Duodenal mucosa (tissue), 2 donors: ENCODE measurements at regions not wholly inside any gene's neighbourhood (a gene's known extent, or its start where the extent isn't known, plus 50 kb on each side); places are given as distances from the start of the nearest gene placed in this dataset.

ENCODE experiments used
- H3K27ac ChIP-seq: one replicate; pipeline ENCODE4 v1.7.0; 2013; ENCODE audit warnings: low read depth, low read length
- H3K27me3 ChIP-seq, 2 donors: one replicate each; pipeline ENCODE4 v1.7.0; 2013; ENCODE audit warnings: low read length in 2 of 2, control low read depth in 1 of 2; ENCODE audit not compliant: insufficient read depth in 2 of 2, control insufficient read depth in 1 of 2
- H3K36me3 ChIP-seq, 2 donors: one replicate each; pipeline ENCODE4 v1.7.0; 2013; ENCODE audit warnings: low read length in 2 of 2, control low read depth in 1 of 2; ENCODE audit not compliant: insufficient read depth in 2 of 2, control insufficient read depth in 1 of 2
- H3K4me1 ChIP-seq, 2 donors: one replicate each; pipeline ENCODE4 v1.7.0; 2013; ENCODE audit warnings: low read length in 2 of 2, control low read depth in 1 of 2; ENCODE audit not compliant: insufficient read depth in 2 of 2, control insufficient read depth in 1 of 2
- H3K4me3 ChIP-seq, 2 donors: one replicate each; pipeline ENCODE4 v1.7.0; 2013; ENCODE audit warnings: low read length in 2 of 2, low read depth in 1 of 2
- H3K9ac ChIP-seq, 2 donors: one replicate each; pipeline ENCODE4 v1.7.0; 2013; ENCODE audit warnings: low read length in 2 of 2, low read depth in 1 of 2
- H3K9me3 ChIP-seq, 2 donors: one replicate each; pipeline ENCODE4 v1.7.0; 2013; ENCODE audit warnings: low read length in 2 of 2, control low read depth in 1 of 2; ENCODE audit not compliant: control insufficient read depth in 1 of 2

- Histone ChIP-seq H3K4me3 (no peak overlapping the region), H3K9me3 (no peaks in the 10 kb centered on the region), H3K27me3 (no peaks in the 10 kb centered on the region), H3K27ac (no peak overlapping the region), H3K4me1 (no peaks in the 10 kb centered on the region), H3K36me3 (no peaks in the 10 kb centered on the region), H3K9ac (no peak overlapping the region)
Observed at GRCh38 chr2:144894612-144895599, 375.0 kb upstream of the ZEB2 start.

- Histone ChIP-seq H3K27ac (no peak overlapping the region), H3K9ac (no peak overlapping the region), H3K36me3 (no peaks in the 10 kb centered on the region), H3K4me1 (no peaks in the 10 kb centered on the region), H3K9me3 (no peaks in the 10 kb centered on the region), H3K27me3 (no peaks in the 10 kb centered on the region), H3K4me3 (no peak overlapping the region)
Observed at GRCh38 chr2:144893464-144893863, 373.5 kb upstream of the ZEB2 start.

GRCh38 chr2:144890828-144891227 lies 370.9 kb upstream of the ZEB2 start:
- Histone ChIP-seq H3K36me3 (no peaks in the 10 kb centered on the region), H3K4me3 (no peak overlapping the region), H3K27me3 (no peaks in the 10 kb centered on the region), H3K4me1 (no peaks in the 10 kb centered on the region), H3K27ac (no peak overlapping the region), H3K9ac (no peak overlapping the region), H3K9me3 (no peaks in the 10 kb centered on the region)

GRCh38 chr2:144889348-144889747 lies 369.4 kb upstream of the ZEB2 start:
- Histone ChIP-seq H3K27ac (no peak overlapping the region), H3K36me3 (no peaks in the 10 kb centered on the region), H3K4me3 (no peak overlapping the region)

GRCh38 chr2:144886862-144887261 lies 366.9 kb upstream of the ZEB2 start:
- Histone ChIP-seq H3K4me1 (no peaks in the 10 kb centered on the region), H3K9ac (no peak overlapping the region), H3K36me3 (no peaks in the 10 kb centered on the region), H3K27me3 (no peaks in the 10 kb centered on the region), H3K4me3 (no peak overlapping the region), H3K9me3 (peaks cover 0 to 3% of the 10 kb centered on the region in 2 donors), H3K27ac (no peak overlapping the region)

More at GRCh38 chr2:144889348-144889747, 369.4 kb upstream of the ZEB2 start:
- Histone ChIP-seq H3K9me3 (no peaks in the 10 kb centered on the region), H3K27me3 (no peaks in the 10 kb centered on the region), H3K4me1 (no peaks in the 10 kb centered on the region), H3K9ac (no peak overlapping the region)

- H3K9ac ChIP-seq: no peak overlapping the region
- no peak overlapping the region for H3K27ac ChIP-seq
- no peak overlapping the region for H3K4me3 ChIP-seq
- H3K27me3 ChIP-seq: no peaks in the 10 kb centered on the region
- no peaks in the 10 kb centered on the region for H3K36me3 ChIP-seq
- no peaks in the 10 kb centered on the region for H3K4me1 ChIP-seq
- H3K9me3 ChIP-seq: peaks cover 0 to 3% of the 10 kb centered on the region in 2 donors
Observed at GRCh38 chr2:144877893-144878292, 358.0 kb upstream of the ZEB2 start.

- no peak overlapping the region for H3K27ac ChIP-seq
- no peak overlapping the region for H3K4me3 ChIP-seq
- H3K9ac ChIP-seq: no peak overlapping the region
- H3K36me3 ChIP-seq: no peaks in the 10 kb centered on the region
- H3K9me3 ChIP-seq: no peaks in the 10 kb centered on the region
- H3K27me3 ChIP-seq: no peaks in the 10 kb centered on the region
- no peaks in the 10 kb centered on the region for H3K4me1 ChIP-seq
Observed at GRCh38 chr2:144876013-144876412, 356.1 kb upstream of the ZEB2 start.

- H3K9ac ChIP-seq: no peak overlapping the region
- H3K27me3 ChIP-seq: no peaks in the 10 kb centered on the region
- no peak overlapping the region for H3K27ac ChIP-seq
- H3K4me3 ChIP-seq: no peak overlapping the region
- H3K9me3 ChIP-seq: no peaks in the 10 kb centered on the region
- H3K36me3 ChIP-seq: no peaks in the 10 kb centered on the region
- no peaks in the 10 kb centered on the region for H3K4me1 ChIP-seq
Observed at GRCh38 chr2:144875290-144875969, 355.5 kb upstream of the ZEB2 start.

GRCh38 chr2:144865670-144866069 lies 345.8 kb upstream of the ZEB2 start:
- Histone ChIP-seq H3K27me3 (no peaks in the 10 kb centered on the region), H3K4me3 (no peak overlapping the region), H3K36me3 (no peaks in the 10 kb centered on the region), H3K9me3 (no peaks in the 10 kb centered on the region), H3K27ac (no peak overlapping the region), H3K4me1 (no peaks in the 10 kb centered on the region), H3K9ac (no peak overlapping the region)

- no peaks in the 10 kb centered on the region for H3K27me3 ChIP-seq
- H3K36me3 ChIP-seq: no peaks in the 10 kb centered on the region
- H3K4me1 ChIP-seq: no peaks in the 10 kb centered on the region
- no peak overlapping the region for H3K4me3 ChIP-seq
- no peak overlapping the region for H3K9ac ChIP-seq
- no peak overlapping the region for H3K27ac ChIP-seq
- no peaks in the 10 kb centered on the region for H3K9me3 ChIP-seq
Observed at GRCh38 chr2:144859716-144860115, 339.8 kb upstream of the ZEB2 start.
